Fibroblast of the aortic adventitia (primary cell): ENCODE measurements at regions not wholly inside any gene's neighbourhood (a gene's known extent, or its start where the extent isn't known, plus 50 kb on each side); places are given as distances from the start of the nearest gene placed in this dataset.

Experiments used
- DNase-seq: peaks from one replicate; pipeline ENCODE4 v3.0.0-alpha.2; 2010; ENCODE audit warnings: low read depth
- H3K4me3 ChIP-seq: 2 replicates; pipeline ENCODE4 v1.5.1; 2011; ENCODE audit warnings: low read depth, mild to moderate bottlenecking, control low read depth, low read length, moderate library complexity
- TF ChIP-seq, protein P1 (sequence below): IDR thresholded peaks from 2 replicates; pipeline ENCODE4 v1.5.1; 2011; ENCODE audit warnings: mild to moderate bottlenecking, low read length, control low read depth, inconsistent platforms; ENCODE audit not compliant: insufficient read depth

DNA sequence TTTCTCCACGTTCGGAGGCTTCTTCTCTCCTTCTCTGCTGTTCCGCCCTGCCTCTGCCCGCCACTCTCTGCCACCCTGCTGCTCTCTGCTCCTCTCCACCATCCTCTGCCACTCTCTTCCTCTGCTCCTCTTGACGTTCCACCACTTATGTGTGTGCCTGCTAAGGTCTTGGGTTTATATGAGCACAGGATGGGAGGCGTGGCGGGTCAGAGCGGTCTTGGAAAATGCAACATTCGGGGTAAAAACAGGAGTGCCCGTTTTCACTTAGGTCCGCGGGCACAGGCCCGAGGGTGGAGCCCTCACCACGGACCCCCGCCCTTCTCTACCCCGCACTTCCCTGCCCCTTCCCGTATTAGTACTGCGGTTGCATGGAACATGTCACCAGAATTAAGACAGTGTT lies 114.4 kb upstream of the FBXL7 start:
- TF ChIP-seq, protein P1, sequence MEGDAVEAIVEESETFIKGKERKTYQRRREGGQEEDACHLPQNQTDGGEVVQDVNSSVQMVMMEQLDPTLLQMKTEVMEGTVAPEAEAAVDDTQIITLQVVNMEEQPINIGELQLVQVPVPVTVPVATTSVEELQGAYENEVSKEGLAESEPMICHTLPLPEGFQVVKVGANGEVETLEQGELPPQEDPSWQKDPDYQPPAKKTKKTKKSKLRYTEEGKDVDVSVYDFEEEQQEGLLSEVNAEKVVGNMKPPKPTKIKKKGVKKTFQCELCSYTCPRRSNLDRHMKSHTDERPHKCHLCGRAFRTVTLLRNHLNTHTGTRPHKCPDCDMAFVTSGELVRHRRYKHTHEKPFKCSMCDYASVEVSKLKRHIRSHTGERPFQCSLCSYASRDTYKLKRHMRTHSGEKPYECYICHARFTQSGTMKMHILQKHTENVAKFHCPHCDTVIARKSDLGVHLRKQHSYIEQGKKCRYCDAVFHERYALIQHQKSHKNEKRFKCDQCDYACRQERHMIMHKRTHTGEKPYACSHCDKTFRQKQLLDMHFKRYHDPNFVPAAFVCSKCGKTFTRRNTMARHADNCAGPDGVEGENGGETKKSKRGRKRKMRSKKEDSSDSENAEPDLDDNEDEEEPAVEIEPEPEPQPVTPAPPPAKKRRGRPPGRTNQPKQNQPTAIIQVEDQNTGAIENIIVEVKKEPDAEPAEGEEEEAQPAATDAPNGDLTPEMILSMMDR: no peak
- DNase-seq: no peak
- no peak overlapping the region for H3K4me3 ChIP-seq

DNA sequence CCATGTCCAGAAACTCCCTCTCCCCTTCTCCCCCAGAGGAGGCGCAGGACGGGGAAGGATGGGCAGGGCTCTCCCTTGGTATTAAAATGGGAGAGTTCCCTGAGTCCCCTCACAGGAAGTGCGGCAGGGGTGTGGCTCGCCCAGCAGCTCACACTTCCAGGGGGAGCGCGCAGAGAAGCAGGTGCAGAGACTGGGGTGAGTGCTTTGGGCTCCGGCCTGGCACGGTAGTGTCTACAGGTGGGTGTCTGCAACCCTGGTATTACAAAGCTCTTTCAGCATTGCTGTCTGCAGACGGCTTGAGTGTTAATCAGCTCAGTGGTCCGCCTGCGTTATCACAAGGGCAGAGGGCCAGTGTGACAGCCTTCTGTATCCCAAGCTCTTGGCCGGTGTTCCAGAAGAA lies 114.9 kb upstream of the FBXL7 start:
- TF ChIP-seq, protein P1: no peak
- no peak overlapping the region for H3K4me3 ChIP-seq
- DNase-seq: no peak

DNA sequence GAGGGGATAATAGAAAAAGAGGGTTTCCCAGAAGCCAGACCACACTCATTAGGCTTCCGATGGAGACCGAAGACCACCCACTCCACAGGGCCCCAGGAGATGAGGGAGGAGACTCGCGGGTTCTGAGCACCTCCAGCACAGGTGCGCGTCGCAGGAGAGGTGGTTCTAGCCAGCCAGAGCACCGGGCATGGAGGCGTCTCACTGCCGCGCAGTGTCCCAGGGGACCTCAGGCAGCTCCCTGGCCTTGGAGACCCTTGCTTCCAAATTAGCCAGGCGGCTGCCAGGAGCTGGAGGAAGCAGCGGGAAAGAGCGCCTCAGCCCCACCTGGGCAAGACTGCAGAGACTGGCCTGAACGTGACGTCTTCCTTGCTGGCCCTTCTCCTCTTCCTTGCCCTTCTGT lies 115.4 kb upstream of the FBXL7 start:
- TF ChIP-seq, protein P1: no peak
- no peak for DNase-seq
- no peak overlapping the region for H3K4me3 ChIP-seq

DNA sequence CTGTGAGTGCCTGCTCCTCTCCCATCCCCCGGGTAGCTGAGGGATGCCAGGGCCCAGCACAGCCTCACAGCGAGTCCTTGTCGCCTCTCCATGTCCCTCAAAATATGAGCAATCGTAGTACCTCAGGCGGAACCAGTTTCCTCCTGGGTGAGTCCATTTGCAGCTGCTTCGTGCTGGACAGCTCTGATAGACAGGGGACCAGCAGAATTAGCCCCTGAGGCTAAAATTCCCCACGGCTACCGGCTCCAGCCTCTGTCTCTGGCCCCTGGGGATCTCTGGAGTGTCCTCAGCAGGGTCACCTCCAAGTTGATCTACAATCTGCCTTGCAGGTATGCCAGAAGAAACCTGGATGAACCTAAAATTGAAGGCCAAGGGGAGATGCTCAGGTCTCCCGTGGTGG lies 115.8 kb upstream of the FBXL7 start:
- TF ChIP-seq, protein P1: no peak
- H3K4me3 ChIP-seq: no peak overlapping the region
- DNase-seq: no peak

DNA sequence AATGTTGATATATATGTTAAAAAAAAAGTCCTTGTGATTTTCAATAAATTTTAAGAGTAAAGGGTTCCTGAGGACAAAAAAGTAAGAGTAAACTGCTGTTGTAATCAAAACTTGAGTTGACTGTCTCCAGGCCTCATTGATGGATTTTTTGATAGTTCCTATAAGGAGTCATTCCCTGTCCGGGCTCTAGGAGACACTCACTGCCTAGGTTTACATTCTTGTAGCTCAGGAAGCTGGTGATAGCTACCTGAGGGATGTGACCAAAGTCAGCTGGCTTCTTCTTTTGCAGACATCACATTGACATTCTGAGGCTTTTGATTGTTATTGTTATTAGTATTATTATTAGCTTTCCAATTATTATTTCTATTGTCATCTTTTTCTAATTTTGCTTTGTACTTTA lies 116.5 kb upstream of the FBXL7 start:
- TF ChIP-seq, protein P1: peak; percentile 68
- no peak overlapping the region for H3K4me3 ChIP-seq
- DNase-seq: peak; percentile 37

DNA sequence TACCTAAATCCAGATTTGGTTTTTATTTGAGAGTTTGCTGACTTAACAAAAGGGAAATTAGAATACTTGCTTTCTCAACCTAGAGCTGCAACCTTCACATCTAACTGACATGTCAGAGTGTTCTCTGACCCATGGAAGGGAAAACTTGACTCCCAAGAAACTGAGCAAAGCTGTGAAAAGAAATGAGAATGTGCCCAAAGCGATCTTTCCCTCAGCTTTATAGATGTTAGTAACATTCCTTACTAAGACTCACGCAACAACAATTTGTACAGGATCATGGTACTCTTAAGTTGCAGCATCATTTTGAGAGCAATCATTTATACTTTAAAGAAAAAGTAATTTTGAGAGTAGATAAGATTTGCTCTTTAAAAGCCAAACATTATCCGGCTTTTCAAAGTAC lies 117.0 kb upstream of the FBXL7 start:
- no peak overlapping the region for H3K4me3 ChIP-seq
- TF ChIP-seq, protein P1: no peak
- DNase-seq: no peak

DNA sequence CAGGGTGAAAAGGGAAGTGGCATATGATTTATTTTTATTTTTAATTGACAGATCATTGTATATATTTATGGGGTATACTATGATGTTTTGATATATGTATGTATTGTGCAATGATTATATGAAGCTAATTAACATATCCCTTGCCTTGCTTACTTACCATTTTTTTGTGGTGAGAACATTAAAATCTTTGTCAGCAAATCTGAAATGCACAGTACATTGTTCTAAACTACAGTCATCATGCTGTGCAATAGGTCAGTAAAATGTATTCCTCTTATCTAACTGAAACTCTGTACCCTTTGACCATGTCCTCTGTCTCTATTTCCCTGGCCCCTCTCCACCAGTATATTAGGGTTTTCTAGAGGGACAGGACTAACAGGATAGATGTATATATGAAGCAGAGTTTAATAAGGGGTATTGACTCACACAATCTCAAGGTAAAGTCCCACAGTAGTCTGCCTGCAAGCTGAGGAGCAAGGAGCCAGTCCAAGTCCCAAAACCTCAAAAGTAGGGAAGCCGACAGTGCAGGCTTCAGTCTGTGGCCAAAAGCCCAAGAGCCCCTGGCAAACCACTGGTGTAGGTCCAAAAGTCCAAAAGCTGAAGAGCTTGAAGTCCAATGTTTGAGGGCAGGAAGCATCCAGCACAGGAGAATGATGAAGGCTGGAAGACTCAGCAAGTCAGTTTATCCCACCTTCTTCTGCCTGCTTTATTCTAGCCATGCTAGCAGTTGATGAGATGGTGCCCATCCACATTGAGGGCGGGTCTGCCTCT lies 122.2 kb upstream of the FBXL7 start:
- TF ChIP-seq, protein P1: no peak
- DNase-seq: no peak

More for the DNA sequence above, 122.2 kb upstream of the FBXL7 start:
- no peak overlapping the region for H3K4me3 ChIP-seq
